Stimulated activated CD4-positive, alpha-beta T cell treated with anti-CD3 and anti-CD28 coated beads, Interleukin-4, amount 100 ng/mL, for 48 hours (primary cell): ENCODE measurements at regions not wholly inside any gene's neighbourhood (a gene's known extent, or its start where the extent isn't known, plus 50 kb on each side); places are given as distances from the start of the nearest gene placed in this dataset.
"Not testable (repeated sequence)": the region's sequence is repeated elsewhere in the genome, so short reads cannot be mapped to it uniquely, and the experiment has no call there.

Source experiments
- DNase-seq, 2 donors: peaks; one replicate each; pipeline ENCODE4 v3.0.0-alpha.2; 2020; ENCODE audit warnings: low read depth in 2 of 2

GRCh38 chr9:99628849-99629620 lies 192.7 kb upstream of the NR4A3 start:
- no peak for DNase-seq

- DNase-seq, result no peak
Measured at GRCh38 chr9:99632349-99633038, 189.2 kb upstream of the NR4A3 start.

GRCh38 chr9:99633265-99633664 lies 188.4 kb upstream of the NR4A3 start:
- DNase-seq, result no peak

- no peak for DNase-seq
Measured at GRCh38 chr9:99634186-99634585, 187.5 kb upstream of the NR4A3 start.

GRCh38 chr9:99635032-99635431 lies 186.7 kb upstream of the NR4A3 start:
- DNase-seq, result no peak

GRCh38 chr9:99637641-99638040 lies 184.0 kb upstream of the NR4A3 start:
- no peak for DNase-seq

GRCh38 chr9:99638971-99639370 lies 182.7 kb upstream of the NR4A3 start:
- no peak for DNase-seq

- no peak for DNase-seq
Measured at GRCh38 chr9:99647604-99648003, 174.1 kb upstream of the NR4A3 start.

GRCh38 chr9:99650187-99650874 lies 171.4 kb upstream of the NR4A3 start:
- DNase-seq, result no peak

GRCh38 chr9:99660191-99660636 lies 161.5 kb upstream of the NR4A3 start:
- no peak for DNase-seq

GRCh38 chr9:99663297-99663696 lies 158.4 kb upstream of the NR4A3 start:
- no peak for DNase-seq

- DNase-seq, result no peak
Measured at GRCh38 chr9:99663856-99664255, 157.8 kb upstream of the NR4A3 start.

- DNase-seq, result no peak
Measured at GRCh38 chr9:99666571-99666970, 155.1 kb upstream of the NR4A3 start.

- not testable (repeated sequence) for DNase-seq
Measured at GRCh38 chr9:99670886-99671285, 150.8 kb upstream of the NR4A3 start.

- no peak for DNase-seq
Measured at GRCh38 chr9:99677281-99677680, 144.4 kb upstream of the NR4A3 start.

- no peak for DNase-seq
Measured at GRCh38 chr9:99678566-99678965, 143.1 kb upstream of the NR4A3 start.

GRCh38 chr9:99680191-99680590 lies 141.5 kb upstream of the NR4A3 start:
- DNase-seq, result no peak

- DNase-seq, result no peak
Measured at GRCh38 chr9:99681113-99681512, 140.6 kb upstream of the NR4A3 start.

GRCh38 chr9:99682378-99682777 lies 139.3 kb upstream of the NR4A3 start:
- no peak for DNase-seq

GRCh38 chr9:99682870-99683269 lies 138.8 kb upstream of the NR4A3 start:
- DNase-seq, result no peak

GRCh38 chr9:99690573-99690972 lies 131.1 kb upstream of the NR4A3 start:
- DNase-seq, result no peak

GRCh38 chr9:99693888-99694287 lies 127.8 kb upstream of the NR4A3 start:
- no peak for DNase-seq

- DNase-seq, result no peak
Measured at GRCh38 chr9:99694393-99694792, 127.3 kb upstream of the NR4A3 start.
